Hematopoietic multipotent progenitor cell treated with erythropoietin and hydrocortisone succinate and interleukin-3 and kit ligand, for 4 days (in vitro differentiated cells): ENCODE measurements at regions not wholly inside any gene's neighbourhood (a gene's known extent, or its start where the extent isn't known, plus 50 kb on each side); places are given as distances from the start of the nearest gene placed in this dataset.
"Not testable (repeated sequence)": the region's sequence is repeated elsewhere in the genome, so short reads cannot be mapped to it uniquely, and the experiment has no call there.

Experiments
- DNase-seq: peaks from one replicate; pipeline ENCODE4 v3.0.0-alpha.2; 2015

- no peak for DNase-seq
Observed at GRCh38 chr15:36430726-36431265, 148.6 kb upstream of the CDIN1 start.

DNA sequence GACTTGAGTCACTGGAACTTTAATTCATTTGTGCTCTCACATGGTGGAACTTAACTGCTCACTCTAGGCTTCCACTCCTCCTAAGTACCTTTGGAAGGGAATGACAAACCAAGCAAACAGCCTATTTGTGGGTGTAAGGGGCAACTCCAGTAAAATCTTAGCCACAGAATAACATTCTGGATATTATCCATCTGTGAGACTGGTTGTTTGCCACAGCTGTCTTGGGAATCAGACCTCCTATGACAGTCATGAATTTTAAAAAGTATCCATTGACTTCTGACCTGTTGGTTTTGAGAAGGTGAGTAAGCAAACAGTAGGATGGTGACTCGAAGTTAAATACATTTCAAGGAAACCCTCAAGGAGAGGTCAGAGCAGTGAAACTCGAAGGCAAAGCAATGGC lies 147.3 kb upstream of the CDIN1 start:
- DNase-seq, result no peak

- DNase-seq, result no peak
Observed at GRCh38 chr15:36434177-36434576, 145.2 kb upstream of the CDIN1 start.

GRCh38 chr15:36438499-36438898 lies 140.9 kb upstream of the CDIN1 start:
- no peak for DNase-seq

GRCh38 chr15:36447373-36447772 lies 132.1 kb upstream of the CDIN1 start:
- no peak for DNase-seq

DNA sequence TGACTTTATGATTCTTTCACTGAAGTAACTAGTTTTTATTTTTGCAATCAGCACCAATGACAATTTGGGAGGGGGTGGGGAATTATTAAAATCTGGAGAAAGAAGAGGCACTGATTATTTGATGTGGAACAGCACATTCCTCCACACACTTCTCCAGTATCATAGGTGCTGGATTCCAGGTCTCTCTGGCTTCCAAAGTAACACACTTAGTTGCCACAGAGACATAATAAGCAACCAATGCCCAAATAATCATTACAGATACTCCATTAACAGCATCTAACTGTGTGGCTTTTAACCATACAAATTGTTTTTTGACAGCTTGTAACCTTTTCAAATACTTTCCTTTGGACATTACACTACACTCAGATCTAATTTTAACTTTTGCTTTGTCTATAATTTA lies 131.0 kb upstream of the CDIN1 start:
- no peak for DNase-seq

- DNase-seq, result peak; percentile 2
Observed at GRCh38 chr15:36449084-36449661, 130.3 kb upstream of the CDIN1 start.

- DNase-seq, result no peak
Observed at GRCh38 chr15:36449662-36450145, 129.7 kb upstream of the CDIN1 start.

DNA sequence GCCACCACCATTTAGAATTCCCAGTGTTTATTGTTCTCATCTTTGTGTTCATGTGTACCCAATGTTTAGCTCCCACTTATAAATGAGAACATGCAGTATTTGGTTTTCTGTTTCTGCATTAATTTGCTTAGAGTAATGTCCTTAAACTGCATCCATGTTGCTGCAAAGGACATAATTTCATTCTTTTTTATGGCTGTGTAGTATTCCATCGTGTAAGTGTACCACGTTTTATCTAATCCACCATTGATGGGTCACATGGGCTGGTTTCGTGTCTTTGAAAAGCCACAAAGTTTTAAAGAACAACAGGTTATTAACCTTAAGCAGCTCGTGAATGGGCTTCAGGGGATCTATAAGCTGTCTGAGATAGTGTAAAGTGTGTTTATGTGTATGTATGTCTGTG lies 125.2 kb upstream of the CDIN1 start:
- not testable (repeated sequence) for DNase-seq

DNA sequence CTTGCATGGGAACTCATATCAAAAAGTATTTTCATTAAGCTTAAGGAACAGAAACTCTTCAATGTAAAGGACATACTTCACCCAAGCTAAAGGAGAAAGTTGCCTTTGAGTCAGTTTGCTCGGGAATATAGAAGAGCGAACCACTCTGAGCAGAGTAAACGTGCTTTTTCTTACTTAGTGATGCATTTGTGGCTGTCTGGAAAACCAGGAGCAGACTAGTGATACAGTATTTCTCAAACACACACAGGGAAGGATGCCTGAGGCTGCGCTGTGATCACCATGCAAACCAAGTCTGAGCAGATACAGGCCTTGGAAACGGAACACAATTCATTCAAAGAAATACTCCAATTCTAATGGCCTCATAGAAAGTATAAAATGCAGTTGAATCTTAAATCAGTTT lies 121.0 kb upstream of the CDIN1 start:
- DNase-seq, result no peak

- DNase-seq, result no peak
Observed at GRCh38 chr15:36465304-36465703, 114.1 kb upstream of the CDIN1 start.

GRCh38 chr15:36468746-36469145 lies 110.7 kb upstream of the CDIN1 start:
- DNase-seq, result no peak

GRCh38 chr15:36469311-36469966 lies 110.0 kb upstream of the CDIN1 start:
- DNase-seq, result no peak

GRCh38 chr15:36472672-36473071 lies 106.8 kb upstream of the CDIN1 start:
- DNase-seq, result no peak

- DNase-seq, result no peak
Observed at GRCh38 chr15:36478561-36478960, 100.9 kb upstream of the CDIN1 start.

DNA sequence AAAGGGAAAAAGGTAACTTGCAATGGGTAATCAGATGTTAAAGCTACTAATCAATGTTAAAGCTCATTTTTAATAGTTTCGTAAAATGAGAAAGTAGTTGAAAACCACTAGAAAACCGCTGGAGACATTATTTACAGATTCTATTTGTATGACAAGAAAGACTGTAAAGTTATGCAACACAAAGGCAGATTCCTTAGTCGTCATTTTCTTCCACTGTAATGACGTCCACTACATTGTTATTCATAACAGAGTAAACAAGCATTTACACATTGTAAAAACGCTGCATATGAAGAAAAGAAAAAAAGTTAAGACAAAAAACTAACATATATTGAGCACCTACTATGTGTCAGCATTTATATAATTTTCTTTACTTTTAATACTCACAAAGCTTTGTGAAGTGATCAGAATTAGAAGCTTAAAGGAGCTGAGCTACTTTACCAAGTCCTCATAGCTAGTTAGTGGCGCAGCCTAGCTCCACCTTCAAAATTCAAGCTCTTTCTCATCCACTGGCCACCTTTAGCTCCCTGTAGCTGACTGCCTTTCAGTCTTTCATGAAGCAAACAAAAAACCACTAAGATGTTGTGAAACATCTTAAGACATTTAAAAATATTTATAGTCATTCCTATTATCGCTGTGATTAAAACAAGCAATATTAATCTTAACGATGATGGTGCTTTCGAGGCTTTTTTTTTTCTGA lies 100.1 kb upstream of the CDIN1 start:
- no peak for DNase-seq

GRCh38 chr15:36481156-36481555 lies 98.3 kb upstream of the CDIN1 start:
- DNase-seq, result no peak

GRCh38 chr15:36483409-36483808 lies 96.0 kb upstream of the CDIN1 start:
- DNase-seq, result no peak

DNA sequence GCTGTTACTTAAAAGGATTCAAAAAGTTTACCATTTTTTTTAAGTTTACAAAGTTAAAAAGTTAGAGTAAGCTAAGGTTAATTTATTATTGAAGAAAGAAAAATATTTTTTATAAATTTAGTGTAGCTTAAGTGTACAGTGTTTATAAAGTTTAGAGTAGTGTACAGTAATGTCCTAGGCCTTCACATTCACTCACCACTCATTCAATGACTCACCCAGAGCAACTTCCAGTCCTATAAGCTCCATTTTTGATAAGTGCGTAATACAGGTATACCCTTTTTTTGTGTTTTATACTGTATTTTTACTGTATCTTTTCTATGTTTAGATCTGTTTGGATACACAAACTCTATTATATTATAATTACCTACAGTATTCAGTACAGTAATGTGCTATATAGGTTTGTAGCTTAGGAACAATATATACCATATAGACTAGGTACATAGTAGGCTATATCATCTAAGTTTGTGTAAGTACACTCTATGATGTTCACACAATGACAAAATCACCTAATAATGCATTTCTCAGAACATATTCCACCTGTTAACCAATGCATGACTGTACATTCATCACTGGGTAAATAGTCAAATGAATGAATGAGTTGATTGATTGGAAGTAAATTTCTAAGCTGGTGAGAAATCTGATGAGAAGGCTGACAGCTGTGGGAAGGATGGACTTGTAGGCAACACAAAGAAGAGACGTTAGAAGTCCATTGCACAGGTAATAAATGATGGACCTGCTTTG lies 95.2 kb upstream of the CDIN1 start:
- no peak for DNase-seq

- DNase-seq, result no peak
Observed at GRCh38 chr15:36491912-36492311, 87.5 kb upstream of the CDIN1 start.

DNA sequence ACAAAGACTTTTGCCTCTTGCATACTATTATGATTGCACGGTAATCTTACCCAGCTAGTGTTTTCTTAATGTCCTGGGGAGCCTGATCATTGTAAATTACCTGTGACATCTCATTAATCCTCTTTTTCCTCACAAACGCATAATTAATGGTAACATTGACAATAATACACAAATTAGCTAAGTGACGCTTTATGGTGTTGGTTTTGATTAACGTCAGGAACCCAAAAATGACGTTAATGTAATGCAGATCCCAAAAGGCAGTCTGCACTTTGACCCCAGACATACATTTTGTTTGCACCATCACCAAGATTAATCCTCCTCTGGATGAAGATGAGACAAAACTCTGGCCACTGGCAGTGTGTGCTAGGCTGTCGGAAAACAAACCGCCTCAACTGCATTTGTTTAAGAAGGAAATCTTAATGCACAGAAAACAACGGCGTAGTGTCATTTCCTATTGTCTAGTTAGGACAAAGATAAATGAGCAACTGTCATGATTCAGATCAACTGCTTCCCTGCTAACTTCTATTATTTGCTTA lies 83.9 kb upstream of the CDIN1 start:
- DNase-seq, result no peak

DNA sequence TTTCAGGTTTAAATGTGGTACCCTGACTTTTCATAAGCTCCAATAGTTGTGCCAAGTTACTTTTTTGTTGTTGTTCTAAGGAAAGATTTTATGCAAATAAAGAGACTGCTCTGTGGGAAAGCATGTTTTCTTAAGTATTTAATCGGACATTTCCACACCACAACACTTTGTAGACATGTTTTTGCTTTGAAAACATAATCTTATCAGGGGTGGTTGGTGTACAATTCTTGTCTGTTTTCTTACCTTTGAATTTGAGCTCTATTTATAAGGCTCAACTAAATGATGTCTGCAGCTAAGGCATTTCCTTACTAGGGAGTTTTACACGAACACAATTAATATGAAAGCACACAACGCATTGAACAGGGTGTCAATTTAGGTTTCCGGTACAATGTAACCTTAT lies 81.5 kb upstream of the CDIN1 start:
- no peak for DNase-seq

DNA sequence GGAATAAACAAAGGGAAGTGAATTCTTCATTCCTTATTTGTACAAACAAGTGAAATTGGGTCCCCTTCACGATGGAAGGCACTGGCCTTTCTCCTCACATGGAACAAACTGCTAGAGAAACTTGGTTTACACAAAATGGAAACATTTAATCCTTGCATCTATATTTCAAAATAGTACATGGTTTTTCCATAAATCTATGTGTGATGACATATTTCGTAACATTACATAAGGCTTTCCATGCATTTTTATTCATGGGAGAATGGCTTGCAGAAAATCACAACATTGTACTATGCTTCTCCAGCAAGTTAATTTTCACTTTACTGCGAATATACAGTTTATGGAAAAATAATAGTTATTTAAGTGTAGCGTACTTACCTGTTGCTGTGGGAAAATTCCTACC lies 81.0 kb upstream of the CDIN1 start:
- no peak for DNase-seq
